Fibroblast of skin of back (primary cell): ENCODE measurements at regions not wholly inside any gene's neighbourhood (a gene's known extent, or its start where the extent isn't known, plus 50 kb on each side); places are given as distances from the start of the nearest gene placed in this dataset.

Experiments used
- DNase-seq: peaks from one replicate; pipeline ENCODE4 v3.0.0-alpha.2; 2013

DNA sequence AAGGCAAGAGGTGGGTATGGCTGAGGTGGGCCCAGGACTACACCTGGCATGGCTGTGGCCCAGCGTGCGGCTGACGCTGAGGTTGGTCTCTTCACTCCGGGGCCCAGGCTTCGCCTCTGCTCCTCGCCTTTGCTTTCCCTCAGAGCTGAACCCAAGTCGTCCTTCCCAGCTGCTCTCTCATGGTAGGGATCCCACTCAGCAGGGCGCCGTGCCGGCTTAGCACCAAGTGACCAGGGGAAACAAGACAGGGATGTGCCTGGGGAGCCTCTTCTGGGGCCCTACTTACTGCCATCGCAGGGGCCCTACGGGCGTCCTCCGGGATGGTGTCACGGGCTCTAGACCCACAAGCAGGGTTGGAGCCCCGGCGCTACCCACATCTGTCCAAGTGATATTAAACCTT is 138.1 kb upstream of the ALKAL2 start:
- no peak for DNase-seq

DNA sequence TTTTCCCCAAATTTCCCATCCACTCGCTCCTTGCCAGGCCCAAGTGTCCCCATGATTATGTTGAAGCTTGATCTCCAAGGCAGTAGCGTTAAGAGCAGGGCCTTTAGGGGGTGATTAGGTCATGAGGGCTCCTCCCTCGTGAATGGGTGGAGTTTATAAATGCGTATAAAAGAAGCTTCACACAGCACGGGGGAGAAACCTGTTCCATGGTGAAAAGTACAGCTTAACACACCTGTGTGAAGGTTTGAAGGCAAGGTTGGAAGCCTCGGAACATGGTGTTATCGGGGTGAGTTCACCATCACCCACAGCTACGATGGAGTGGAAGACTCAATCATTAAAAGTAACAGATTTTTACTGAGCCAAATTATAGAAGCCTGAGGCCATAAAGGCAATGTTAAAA is 137.4 kb upstream of the ALKAL2 start:
- no peak for DNase-seq

DNA sequence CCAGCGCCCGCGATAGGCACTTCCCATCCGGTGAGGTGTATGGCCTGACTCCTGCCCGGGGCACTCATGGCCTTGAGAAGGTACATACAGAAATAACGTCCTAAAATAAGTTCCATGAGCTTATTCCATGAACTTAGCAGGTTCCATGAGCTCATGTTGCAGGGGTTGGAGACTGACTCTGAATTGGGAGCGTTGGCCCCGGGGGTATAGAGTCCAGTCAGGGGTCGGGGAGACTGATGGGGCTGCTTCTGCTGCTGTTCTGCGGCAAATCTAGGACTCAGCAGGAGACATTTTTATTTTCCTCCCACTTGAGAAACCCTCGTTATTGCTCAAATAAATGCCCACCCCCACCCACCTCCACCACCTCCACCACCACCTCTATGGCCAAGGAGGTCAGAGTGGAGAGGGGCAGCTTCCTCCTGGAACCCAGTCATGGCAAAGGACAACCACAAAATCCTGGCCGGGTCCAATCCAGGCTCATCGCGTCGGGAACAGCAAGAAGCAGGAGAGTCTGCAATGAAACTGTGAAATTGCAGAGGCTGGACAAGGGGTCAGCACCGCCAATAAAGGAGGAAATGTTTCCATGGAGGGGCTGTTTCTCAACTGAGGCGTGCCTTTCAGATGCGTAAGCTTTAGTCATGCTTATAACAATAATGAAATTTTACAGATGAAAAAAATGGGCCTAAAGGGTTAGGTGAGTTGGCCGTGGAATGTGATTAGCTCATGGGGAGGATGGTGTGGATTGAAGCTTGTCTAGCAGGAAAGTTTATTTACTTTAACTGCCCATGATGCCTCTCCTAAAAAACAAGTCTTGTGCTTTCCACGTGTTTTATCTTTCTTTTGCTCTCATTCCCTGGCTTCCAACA is 136.6 kb upstream of the ALKAL2 start:
- no peak for DNase-seq

DNA sequence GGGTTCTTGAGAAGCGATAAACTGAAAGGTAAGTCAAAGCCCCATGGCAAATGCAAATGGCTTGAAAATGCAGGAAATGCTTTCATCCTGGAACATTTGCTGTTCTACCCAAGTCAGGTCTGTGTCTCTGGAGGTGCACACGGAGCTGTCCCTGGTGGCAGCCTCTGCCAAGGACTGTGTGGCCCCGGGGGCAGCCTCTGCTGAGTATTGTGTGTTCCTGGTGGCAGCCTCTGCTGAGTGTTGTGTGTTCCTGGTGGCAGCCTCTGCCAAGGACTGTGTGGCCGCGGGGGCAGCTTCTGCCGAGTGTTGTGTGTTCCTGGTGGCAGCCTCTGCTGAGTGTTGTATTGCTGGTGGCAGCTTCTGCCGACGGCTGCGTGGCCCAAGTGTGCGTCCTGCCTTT is 135.6 kb upstream of the ALKAL2 start:
- DNase-seq = no peak

DNA sequence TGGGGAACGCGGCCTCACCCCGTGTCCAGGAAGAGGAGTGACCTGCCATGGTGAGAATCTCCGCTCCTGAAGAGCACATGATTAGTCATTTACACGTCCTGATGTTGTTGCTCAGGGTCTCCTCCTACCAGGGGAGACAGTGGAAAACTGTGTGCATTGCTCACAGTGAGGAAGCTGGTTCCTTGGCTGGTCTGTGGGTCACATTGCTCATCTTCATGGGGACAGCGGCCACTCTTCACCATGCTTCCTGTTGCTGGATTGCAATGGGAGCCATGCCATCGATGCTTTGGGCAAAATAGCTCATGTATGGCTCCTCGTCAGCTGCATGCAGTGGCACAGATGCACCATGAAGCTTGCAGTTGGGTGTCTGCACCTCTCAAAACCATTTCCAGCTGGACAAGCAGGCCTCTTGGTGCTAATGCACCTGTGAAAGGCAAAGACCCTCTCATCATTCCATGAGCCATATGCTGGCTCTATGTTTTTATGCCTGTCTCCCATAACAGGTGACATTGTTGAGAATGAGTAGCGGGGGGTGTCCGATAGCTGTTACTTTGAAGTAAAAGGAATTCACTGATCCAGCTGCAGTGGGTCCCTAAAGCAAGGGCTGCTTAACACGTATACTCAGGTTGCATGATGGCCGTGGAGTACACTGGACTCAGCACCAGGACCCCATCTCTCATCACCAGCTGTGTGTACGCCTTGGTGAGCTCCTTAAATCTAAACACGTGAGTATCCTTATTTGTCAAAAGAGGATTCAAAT is 135.0 kb upstream of the ALKAL2 start:
- no peak for DNase-seq

DNA sequence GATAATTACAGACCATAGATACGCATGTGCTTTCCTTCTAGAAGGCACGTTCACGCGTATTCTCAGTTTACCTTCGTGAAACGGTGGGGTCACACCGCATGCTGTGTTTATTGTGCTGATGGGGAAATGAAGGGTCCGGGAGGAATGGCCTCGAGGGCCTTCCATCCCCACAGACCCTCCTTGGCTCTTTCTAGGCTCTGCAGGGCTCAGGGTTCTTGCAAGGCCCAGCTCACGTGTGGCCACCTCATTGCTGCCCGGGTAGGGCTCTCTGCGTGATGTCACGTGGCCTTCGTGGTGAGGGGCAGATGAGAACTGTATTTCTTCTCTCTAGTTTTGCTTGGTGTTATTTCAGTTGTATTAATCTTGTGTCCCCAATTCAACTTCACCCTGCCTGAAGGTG is 133.5 kb upstream of the ALKAL2 start:
- DNase-seq = no peak

DNA sequence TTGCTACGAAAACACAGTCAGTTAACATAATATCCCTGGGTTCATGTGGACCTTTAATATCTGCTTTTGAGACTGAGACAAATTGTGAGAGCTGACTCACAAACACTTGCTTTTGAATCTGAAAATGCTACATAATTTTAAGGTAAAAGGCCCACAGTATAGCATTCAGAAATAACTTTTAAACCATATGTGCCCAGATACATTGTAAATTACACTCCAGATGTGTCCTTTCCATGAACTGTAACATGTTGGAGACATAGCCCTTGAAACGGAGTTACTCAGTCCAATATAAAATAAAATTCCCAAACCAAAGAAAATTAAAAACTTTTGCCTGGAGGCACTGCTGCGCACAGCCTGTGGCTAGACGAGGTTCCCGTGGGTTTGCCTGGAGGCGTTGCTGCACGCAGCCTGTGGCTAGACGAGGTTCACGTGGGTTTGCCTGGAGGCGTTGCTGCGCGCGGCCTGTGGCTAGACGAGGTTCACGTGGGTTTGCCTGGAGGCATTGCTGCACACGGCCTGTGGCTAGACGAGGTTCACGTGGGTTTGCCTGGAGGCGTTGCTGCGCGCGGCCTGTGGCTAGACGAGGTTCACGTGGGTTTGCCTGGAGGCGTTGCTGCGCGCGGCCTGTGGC is 131.9 kb upstream of the ALKAL2 start:
- no peak for DNase-seq

DNA sequence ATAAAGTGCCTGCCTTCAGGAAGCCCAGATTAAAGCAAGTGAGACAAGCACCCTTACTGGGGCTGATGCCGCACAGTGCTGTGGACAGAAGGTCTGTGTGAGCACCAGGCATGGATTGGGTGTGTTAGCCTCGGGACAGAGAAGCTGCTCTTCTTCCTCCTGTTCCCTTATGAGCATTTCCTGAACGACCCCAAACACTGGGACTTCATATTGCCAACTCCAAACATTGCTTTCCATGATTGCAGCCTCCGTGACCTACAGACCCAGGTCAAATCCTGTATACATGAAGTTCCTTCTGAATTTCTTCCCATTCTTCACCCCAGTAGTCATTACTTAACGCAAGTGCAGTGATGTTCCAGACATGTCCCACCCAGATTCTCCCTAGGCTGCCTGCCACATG is 129.8 kb upstream of the ALKAL2 start:
- DNase-seq = no peak

DNA sequence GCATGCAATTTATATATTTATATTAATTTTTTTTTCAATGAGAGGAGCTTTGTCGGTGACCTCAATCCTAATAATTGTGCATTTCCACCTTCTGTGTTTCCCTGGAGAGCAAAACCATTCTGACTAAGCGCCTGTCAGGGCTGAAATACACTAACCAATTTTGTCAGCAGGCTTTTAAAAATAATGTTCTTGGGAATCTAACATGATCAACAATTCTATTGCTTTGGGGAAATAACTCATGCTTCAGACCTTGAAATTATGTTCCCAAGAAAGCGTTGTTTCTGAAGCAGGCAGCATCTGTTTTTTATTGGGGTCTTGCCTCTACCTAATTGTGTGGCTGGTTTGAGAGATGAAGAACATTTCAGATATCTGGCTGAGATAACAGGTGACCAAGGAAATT is 129.1 kb upstream of the ALKAL2 start:
- DNase-seq = no peak

DNA sequence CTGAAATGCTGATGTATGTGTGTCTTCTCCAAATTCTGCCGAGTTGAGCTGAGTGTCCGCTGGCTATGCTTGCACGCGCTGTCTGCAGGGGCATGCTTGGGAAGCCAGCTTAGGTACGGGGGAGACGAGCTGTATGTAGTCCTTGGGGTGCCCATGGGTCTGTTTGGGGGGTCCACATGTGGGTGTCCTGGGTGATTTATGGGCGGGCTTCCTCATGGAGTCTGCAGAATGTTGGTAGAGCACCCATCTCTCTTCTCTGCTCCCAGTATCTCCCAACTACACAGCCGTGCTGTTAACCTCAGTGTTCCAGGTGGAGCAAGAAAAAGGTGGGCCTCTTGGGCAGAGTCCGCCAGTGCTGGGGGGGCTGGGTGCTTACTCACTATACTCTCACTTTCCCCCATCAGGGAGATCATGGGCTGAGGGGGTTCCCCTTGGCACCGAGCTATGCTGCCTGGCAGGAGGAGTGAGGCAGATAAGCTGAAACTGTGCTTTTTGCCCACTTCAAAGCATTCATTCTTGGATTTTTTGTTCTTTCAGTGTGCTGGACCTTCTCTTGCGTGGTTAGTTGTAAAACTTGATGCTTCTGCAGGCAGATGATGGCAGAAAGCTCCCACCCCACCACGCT is 128.2 kb upstream of the ALKAL2 start:
- no peak for DNase-seq

DNA sequence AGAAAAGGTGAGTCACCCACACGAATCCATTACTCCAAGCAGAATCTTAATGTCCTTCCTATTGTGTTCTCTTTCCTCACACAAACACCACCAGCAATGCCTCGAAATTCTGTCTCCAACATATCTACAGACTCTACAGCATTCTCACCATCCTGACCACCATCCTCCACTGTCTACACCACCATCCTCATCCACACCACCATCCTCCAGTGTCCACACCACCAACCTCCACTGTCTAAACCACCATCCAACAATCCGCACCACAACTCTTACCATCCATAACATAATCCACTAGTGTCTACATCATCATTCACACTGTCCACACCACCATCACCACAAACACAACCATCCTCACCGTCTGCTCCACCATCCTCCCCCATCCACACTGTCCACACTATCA is 121.6 kb upstream of the ALKAL2 start:
- no peak for DNase-seq

DNA sequence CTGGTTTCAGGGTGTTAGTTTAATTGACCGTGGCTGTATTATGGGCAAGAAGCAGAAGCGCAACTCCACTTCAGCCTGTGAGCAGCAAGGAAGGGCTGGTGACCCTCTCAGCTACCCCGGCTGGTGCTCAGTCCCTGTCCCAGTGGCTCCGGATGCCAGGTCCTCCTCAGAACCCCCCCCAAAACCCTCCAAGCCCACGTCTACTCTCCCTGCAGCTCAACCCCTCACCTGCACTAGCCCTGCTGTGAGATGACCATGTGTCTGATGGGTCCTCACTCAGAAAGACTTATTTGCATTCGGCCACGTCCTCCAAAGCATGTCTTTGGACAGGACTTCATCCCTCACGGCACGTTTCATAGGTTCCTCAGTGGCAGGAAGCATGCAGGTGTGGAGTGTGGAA is 119.7 kb upstream of the ALKAL2 start:
- DNase-seq = no peak

DNA sequence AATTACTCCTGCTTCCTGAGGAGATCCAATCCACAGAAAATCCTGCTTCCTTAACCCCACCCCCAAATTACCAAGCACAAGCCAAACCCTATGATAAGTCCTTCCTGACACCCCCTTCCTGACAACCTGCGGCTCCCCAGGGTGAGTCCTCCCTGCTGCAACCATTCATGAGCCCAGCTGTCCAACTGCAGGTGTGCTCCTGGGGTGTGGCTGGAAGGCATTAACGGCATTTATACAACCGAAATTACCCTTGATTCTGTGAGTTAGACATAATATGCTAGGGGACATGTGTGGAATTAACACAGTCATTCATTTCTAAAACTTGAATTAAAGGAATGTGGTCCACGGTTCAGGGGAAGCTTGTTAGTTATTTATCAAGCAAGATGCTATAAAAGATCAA is 119.0 kb upstream of the ALKAL2 start:
- no peak for DNase-seq

DNA sequence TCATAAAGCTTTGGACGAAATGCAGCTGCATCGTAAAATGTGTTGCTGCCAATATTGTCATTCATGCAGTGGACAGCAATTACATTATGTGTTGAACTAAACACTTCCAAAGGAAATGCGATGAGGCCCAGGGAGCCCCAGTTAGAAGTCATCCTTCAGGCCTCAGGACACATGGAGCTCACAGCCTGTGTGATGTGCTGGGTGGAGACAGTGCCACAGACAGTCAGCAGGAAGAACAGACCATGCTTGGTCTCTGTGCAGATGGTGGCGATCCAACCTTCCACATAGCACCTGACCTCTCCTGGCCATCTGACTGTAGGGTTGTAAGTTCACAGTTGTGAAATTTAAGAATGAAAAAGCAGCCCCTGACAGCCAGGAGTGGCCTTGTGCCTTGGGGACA is 118.3 kb upstream of the ALKAL2 start:
- no peak for DNase-seq

DNA sequence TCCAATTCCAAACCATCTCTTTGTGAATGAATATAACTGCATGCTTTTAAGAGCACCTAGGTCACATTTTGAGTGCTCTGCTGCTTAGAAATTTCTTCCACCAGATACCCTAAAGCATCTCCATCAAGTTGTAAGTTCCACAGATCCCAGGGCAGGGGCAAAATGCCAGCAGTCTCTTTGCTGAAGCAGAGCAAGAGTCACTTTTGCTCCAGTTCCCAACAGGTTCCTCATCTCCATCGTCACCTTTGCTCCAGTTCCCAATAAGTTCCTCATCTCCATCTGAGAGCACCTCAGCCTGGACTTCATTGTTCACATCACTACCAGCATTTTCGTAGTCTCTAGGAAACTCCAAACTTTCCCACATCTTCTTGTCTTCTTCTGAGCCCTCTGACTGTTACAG is 116.7 kb upstream of the ALKAL2 start:
- no peak for DNase-seq

DNA sequence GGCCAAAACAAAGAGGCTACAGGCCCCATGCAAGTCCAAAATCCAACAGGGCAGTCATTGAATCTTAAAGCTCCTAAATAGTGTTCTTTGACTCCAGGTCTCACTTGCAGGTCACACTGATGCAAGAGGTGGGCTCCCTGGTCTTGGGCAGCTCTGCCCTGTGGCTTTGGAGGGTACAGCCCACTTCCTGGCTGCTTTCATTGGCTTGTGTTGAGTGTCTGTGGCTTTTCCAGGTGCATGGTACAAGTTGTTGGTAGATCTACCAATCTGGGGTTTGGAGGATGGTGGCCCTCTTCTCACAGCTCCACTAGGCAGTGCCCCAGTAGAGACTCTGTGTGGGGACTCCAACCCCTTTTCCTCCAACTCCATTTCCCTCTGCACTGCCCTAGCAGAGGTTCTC is 115.8 kb upstream of the ALKAL2 start:
- no peak for DNase-seq

DNA sequence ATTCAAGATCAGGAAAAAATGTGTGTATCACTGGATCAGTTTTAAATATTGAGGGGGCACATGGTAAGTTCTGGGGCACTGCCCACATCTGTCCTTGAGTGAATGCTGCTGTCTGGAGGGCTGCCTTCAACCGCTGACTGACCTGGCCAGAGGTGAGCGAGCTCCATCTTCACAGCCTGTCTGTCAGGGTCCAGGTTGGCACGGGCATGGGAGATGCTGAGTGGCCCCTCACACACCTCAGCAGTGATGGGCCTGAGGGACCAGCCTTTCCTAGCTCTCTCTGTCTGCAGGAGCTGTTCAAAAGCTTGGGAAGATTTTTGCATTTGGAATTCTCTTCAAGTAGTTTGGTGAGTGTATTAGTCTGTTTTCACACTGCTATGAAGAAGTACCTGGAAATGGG is 114.8 kb upstream of the ALKAL2 start:
- no peak for DNase-seq

DNA sequence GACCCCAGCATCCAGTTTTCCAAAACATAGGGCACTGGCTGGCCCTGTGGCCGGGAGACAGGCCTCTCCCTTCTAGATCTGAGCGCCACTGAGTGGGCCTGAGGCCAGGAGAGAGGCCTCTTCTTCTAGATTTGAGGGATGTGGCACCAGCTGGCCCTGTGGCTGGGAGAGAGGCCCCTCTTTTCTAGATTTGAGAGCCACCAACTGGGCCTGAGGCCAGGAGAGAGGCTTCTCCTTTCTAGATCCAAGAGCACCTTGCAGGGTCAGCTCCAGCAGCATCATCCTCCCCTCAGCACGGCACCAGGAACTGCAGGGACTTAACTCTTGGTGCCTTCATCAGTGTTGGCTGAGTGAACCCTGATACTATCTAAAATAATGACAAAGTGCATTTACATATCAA is 114.3 kb upstream of the ALKAL2 start:
- DNase-seq = no peak

DNA sequence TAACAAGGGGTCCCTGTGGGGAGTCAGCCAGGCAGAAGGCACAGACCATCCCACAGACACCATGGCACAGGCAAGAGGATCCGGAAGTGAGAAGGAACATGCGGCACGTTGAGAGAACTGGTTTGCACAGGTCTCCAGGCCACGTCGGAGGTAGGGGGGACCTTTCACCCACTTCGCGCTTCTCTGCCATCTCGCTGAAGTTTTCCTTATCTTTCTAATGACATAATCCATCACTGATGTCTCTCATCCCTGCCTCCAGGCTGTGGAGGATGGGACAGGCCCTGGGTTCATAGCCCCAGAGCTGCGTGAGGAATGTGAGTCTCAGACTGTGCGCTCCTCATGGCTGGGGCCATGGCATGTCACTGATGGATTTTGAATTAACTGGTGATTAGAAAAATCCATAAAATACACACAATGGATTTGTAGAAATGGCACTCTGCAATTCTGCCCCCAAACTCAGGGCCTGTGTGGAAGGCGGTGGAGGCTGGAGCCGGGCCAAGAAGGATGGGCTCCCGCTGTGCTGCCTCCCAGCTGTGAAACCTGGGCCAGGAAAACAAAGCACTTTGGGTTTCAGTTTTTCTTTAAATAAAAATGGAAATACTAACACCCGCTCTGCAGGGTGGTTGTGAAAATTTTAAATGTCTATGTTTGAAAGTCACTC is 113.3 kb upstream of the ALKAL2 start:
- DNase-seq = no peak

DNA sequence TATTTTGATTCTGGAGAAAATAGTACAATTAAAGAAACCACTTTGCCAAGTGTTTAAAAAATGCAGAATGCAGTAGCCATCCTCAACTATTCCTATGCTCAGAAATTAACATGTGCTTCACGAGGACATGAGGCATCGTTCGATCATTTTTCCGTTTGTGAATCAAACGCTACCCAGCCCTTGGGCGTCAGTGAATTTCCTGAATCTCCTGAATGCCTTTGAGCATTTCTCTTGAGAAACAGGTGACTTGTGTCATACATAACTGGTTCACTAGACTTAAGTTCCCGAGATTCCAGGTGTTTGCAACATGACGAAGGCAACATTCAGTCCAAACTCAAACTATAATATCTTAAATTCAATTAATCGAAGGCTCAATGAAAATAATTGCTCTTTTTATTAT is 110.0 kb upstream of the ALKAL2 start:
- no peak for DNase-seq

DNA sequence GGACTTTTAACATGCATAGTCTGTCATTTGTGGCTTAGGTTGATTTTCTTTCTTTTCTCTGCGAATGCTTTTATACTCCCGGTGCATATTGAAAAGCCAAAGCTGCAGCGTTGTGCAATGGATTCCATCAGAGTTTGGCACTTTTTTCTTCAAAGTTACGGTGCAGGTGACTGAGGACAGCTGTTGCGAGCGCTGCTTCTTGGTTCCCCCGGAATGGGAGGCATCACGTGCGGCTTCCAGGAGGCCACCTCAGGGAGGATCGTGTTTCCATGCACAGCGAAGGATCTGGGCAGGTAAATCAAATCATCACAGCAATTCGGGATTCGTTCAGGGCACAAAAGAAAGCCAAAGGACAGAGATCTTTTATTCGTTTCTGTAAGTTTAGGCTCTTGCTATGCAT is 109.6 kb upstream of the ALKAL2 start:
- no peak for DNase-seq

DNA sequence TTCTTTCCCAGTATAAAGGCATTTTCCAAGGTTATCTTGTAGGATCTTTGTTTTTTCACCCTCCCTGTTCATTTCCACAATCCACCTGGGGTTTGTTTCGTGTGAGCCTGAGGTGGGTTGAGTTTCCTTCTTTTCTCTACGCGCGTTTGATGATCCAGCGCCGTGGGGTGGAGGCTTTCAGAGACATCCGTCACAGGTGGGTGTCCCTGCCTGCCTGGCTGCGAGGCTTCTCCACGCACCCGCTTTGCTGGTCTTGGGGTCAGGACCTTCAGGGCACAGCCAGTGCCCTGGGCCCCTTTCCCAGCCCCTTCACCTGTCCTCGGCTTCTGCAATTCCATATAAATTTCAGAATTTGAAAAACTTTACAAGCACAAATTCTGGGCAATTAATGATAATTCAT is 109.0 kb upstream of the ALKAL2 start:
- DNase-seq = no peak

DNA sequence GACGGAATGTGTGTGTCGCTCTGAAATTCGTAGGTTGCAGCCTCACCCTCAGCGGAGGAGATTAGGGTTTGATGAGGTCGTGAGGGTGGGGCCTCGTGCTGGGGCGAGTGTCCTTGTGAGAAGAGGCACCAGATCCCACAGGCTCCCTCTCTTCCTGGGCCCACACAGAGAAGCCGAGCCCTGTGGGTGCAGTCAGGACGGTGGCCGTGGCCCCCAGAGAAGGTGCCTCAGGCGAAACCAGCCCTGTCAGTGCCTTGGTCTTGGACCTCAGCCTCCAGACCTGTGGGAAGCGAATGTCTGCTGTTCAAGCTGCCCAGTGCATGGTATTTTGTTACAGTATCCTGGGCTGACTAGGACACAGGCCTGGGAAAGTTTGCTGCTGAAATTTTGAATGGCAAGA is 108.0 kb upstream of the ALKAL2 start:
- no peak for DNase-seq
